ENCODE measurements at regions not wholly inside any gene's neighbourhood (a gene's known extent, or its start where the extent isn't known, plus 50 kb on each side); places are given as distances from the start of the nearest gene placed in this dataset.

- peak; percentile 28 for DNase-seq (ENCODE audit: low spot score)
Observed at GRCh38 chr17:77872199-77872598, 86.3 kb upstream of the TNRC6C start.

GRCh38 chr17:77872714-77873499 lies 85.6 kb upstream of the TNRC6C start:
- DNase-seq (ENCODE audit: low spot score) = no peak

- DNase-seq (ENCODE audit: low spot score) = peak; percentile 23
Observed at GRCh38 chr17:77873500-77874302, 84.8 kb upstream of the TNRC6C start.

GRCh38 chr17:77874303-77875050 lies 84.0 kb upstream of the TNRC6C start:
- DNase-seq (ENCODE audit: low spot score) = no peak

DNA sequence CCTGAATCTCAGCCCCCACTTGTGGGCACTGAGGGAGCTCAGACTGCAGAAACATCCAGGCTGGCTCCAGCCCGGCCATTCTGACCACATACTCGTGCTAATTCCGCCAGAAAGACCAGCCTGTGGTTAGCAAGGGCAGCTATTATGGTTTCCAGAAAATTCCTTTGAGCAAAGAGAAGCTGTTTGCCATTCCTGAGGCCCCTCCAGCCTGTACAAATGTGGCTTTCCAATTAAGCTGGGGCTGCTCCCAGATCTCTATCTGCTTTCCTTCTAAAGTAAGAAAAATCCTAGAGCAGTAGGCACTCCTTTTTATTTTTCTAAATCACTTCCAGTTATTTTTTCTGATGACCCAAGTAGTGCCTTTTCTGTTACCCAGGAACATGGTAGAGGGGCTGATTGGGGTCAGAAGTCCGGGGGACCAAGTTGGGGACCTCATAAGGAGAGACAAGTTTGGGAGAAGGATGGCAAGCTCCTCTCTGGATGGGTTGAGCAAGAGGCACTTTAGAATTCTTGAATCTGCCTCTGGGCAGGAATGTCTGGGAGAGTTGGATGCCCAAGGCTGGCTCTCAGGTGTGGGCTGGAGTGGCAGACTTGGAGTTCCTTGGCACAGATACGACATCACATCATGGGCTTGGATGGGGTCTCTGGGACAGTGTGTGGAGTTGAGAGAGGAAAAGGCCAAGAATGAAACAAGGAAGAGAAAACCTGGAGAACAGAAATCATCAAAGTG lies 83.3 kb upstream of the TNRC6C start:
- no peak for DNase-seq (ENCODE audit: low spot score)

- peak; percentile 37 for DNase-seq (ENCODE audit: low spot score)
Observed at GRCh38 chr17:77875881-77876509, 82.5 kb upstream of the TNRC6C start.

DNA sequence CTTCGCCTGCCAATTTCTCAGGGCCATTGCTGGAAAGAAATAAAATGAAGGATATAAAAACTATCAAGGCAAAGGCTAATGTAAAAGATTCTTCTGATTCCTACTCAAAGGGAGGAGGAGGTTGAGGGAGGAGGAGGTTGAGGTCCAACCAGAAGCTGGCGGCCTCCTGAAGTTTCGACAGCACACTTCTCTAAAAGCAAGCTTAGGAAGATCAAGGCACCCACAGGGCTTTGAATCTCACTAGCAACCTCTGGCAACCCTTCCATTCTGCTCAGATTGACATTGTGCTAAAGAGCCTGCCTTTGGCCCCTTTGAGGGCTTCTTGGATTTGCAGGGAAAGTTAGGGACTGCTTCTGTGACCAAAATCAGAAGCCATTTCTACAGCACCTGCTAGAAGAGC lies 81.5 kb upstream of the TNRC6C start:
- no peak for DNase-seq (ENCODE audit: low spot score)

GRCh38 chr17:77877646-77878355 lies 80.7 kb upstream of the TNRC6C start:
- DNase-seq (ENCODE audit: low spot score) = no peak

GRCh38 chr17:77879226-77879895 lies 79.1 kb upstream of the TNRC6C start:
- DNase-seq (ENCODE audit: low spot score) = no peak

DNA sequence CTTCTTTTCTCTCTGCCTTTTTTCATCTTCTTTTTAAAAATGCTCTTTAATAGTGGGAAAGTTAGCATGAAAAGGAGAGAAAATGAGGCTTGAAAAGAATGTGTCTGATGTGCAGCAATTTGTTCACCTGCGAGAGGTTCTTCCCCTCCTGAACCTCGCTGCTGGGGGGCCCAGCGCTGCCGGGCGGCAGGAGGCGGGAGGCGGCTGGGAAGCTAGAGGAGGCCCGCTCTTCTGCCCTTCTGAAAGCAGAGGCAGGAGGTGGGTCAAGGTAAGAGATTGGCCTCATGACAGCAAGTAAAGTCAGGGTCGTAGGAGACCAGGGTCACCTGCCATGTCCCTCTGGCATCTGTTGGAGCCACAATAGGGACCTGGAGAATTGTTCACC lies 78.6 kb upstream of the TNRC6C start:
- no peak for DNase-seq (ENCODE audit: low spot score)

- DNase-seq (ENCODE audit: low spot score) = peak; percentile 16
Observed at GRCh38 chr17:77880711-77881450, 77.6 kb upstream of the TNRC6C start.

GRCh38 chr17:77881545-77881944 lies 77.0 kb upstream of the TNRC6C start:
- peak; percentile 77 for DNase-seq (ENCODE audit: low spot score)

DNA sequence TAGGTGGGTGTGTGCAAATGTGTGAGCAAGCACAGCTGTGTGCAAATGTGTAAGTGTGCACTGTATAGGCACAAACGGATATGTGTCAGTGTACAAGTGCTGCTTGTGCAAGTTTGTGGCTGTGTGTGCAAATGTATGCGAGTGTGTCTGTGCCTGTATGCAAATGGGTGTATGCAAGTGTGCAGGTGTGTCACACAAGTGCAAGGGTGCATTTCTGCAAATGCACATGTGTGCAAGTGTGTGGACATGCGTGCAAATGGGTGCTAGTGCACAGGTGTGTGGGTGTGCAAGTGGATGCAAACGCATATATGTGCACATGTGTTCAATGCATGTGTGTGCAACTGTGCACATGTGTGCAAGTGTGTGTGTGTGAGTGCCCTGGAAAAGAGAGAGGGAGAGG lies 76.5 kb upstream of the TNRC6C start:
- DNase-seq (ENCODE audit: low spot score) = no peak

DNA sequence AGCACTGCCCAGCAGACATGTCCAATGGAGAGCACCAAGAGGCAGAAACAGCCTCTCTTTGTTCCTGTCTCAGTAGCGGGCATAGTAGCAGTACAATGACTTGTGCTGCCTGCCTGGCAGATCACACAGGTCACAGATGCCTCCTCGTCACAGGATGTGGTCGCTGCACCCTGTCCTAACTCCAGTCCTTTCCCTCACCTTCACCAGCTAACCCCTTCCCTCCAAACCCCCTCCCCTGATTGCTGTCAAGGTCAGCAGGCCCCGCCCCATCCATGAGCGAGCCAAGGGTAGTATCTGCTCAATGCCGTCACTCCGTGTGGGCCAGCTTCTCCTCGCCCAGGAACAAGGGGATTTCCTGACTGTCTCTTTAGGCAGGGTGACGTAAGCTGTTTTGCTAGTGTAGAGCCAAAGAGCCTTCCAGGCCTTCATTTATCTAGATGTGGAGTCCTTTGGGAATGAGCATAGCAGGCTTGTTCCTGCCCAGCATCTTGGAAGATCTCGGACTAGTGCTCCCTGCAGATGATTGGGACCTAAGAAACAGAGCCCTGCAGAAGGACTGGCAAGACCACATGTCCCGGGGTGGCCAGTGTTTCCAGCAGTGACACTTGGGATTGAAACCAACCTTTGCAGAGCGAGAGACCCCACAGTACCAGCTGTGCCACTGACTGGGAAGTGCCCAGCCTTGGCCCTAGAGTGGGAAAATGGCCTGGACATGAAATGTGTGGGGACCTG lies 75.9 kb upstream of the TNRC6C start:
- peak; percentile 82 for DNase-seq (ENCODE audit: low spot score)

DNA sequence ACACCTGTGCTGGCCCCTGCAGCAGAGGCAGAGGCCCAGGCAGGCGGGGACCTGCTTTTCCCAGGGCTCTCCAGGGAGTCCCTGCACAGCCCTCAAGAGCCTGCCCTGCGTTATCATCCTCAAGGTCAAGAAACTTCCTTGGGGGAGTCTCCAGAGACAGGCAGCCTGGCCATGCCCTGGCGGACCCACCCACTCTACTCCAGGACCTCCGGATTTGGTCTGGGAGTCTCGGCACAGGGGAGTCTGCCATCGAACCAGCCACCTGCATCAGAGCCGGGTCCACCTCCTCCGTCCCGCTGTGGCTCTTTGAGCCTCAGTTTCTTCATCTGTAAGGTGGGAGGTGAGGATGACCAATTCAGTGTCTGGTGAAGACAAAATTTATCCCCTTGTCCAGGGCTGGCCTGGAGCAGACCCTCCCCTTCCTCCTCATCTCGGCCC lies 75.3 kb upstream of the TNRC6C start:
- no peak for DNase-seq (ENCODE audit: low spot score)

DNA sequence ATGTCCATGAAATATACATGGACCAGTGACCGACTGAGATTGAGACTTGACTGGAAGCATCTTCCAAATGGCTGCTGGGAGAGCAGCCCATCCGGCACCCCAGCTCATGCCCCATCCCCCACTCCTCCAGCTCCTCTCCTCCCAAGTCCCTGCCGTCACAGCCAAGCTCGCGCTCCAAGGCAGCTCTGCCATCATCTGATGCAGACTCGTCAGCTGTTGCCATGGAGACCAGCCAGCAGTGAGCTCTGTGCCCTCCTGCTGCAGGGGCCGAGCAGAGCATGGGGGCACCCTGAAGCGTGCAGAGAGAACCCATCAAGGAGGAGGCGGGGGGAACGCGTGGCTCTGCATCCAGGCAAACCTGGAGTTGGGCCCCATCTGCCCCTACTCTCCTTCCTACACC lies 74.5 kb upstream of the TNRC6C start:
- DNase-seq (ENCODE audit: low spot score) = peak; percentile 9

- no peak for DNase-seq (ENCODE audit: low spot score)
Observed at GRCh38 chr17:77884967-77885641, 73.4 kb upstream of the TNRC6C start.

GRCh38 chr17:77885678-77886386 lies 72.7 kb upstream of the TNRC6C start:
- DNase-seq (ENCODE audit: low spot score) = no peak
